Left colon (tissue), 2 donors: ENCODE measurements at regions not wholly inside any gene's neighbourhood (a gene's known extent, or its start where the extent isn't known, plus 50 kb on each side); places are given as distances from the start of the nearest gene placed in this dataset.
"Not testable (repeated sequence)": the region's sequence is repeated elsewhere in the genome, so short reads cannot be mapped to it uniquely, and the experiment has no call there.

Experiments
- ATAC-seq: fragments of 200-7000 bp; cut with Tn5 transposase; one replicate; pipeline ENCODE4 v1.9.1; 2020; ENCODE audit warnings: mild to moderate bottlenecking, moderate library complexity
- DNase-seq, 2 donors: peaks; one replicate each; pipeline ENCODE4 v3.0.0-alpha.2; 2020
- intact Hi-C, 2 donors: fragments of 100-400 bp; cut with DNase I in 1 of 2; cut with micrococcal nuclease in 1 of 2; formaldehyde crosslinking; loops; one replicate each; pipeline versions ENCODE4 v1.11.2 to v1.14.0; 2022; cut with DNase I, micrococcal nuclease
- donor health status: DM: no; HTN: no; CAD: no.
- donor health status: DM: yes; HTN: yes; CAD: no.

GRCh38 chr3:15940641-15941040 is 142.9 kb upstream of the ANKRD28 start:
- DNase-seq (no peak), ATAC-seq (no peak)
- intact Hi-C loops = no loop called here

- intact Hi-C loops, ATAC-seq, DNase-seq: not testable (repeated sequence)
Measured at GRCh38 chr3:15941457-15941856, 143.7 kb upstream of the ANKRD28 start.

GRCh38 chr3:15941958-15942357 is 144.2 kb upstream of the ANKRD28 start:
- ATAC-seq (no peak), DNase-seq (no peak)
- intact Hi-C loops = no loop called here

- intact Hi-C loops = no loop called here
- ATAC-seq (no peak), DNase-seq (no peak)
Measured at GRCh38 chr3:15942462-15942861, 144.7 kb upstream of the ANKRD28 start.

GRCh38 chr3:15942936-15943335 is 145.2 kb upstream of the ANKRD28 start:
- ATAC-seq = no peak
- DNase-seq = no peak
- intact Hi-C loops = no loop called here

- DNase-seq (no peak), ATAC-seq (no peak)
- intact Hi-C loops = no loop called here
Measured at GRCh38 chr3:15948388-15948787, 150.6 kb upstream of the ANKRD28 start.

GRCh38 chr3:15952543-15953175 is 154.9 kb upstream of the ANKRD28 start:
- DNase-seq = no peak
- intact Hi-C loops = no loop called here
- ATAC-seq = no peak

- ATAC-seq (no peak), DNase-seq (no peak)
- intact Hi-C loops = no loop called here
Measured at GRCh38 chr3:15953841-15954240, 156.1 kb upstream of the ANKRD28 start.

GRCh38 chr3:15955968-15956367 is 158.2 kb upstream of the ANKRD28 start:
- intact Hi-C loops = no loop called here
- ATAC-seq (no peak), DNase-seq (no peak)

GRCh38 chr3:15958692-15959433 is 161.1 kb upstream of the ANKRD28 start:
- intact Hi-C loops = no loop called here
- DNase-seq = no peak
- ATAC-seq = no peak

GRCh38 chr3:15959434-15959811 is 161.6 kb upstream of the ANKRD28 start:
- ATAC-seq (no peak), DNase-seq (no peak)
- intact Hi-C loops = no loop called here

GRCh38 chr3:15964605-15965442 is 167.0 kb upstream of the ANKRD28 start:
- DNase-seq (no peak), ATAC-seq (no peak)
- intact Hi-C loops = no loop called here

- no peak for ATAC-seq
- intact Hi-C loops = no loop called here
- no peak for DNase-seq
Measured at GRCh38 chr3:15967577-15967976, 169.8 kb upstream of the ANKRD28 start.

- intact Hi-C loops = no loop called here
- no peak for ATAC-seq
- no peak for DNase-seq
Measured at GRCh38 chr3:15969874-15970640, 172.3 kb upstream of the ANKRD28 start.

- ATAC-seq (no peak), DNase-seq (no peak)
- intact Hi-C loops = no loop called here
Measured at GRCh38 chr3:15973414-15973813, 175.6 kb upstream of the ANKRD28 start.

- no peak for ATAC-seq
- intact Hi-C loops = no loop called here
Measured at GRCh38 chr3:15973940-15974339, 176.2 kb upstream of the ANKRD28 start.

GRCh38 chr3:15974647-15975046 is 176.9 kb upstream of the ANKRD28 start:
- intact Hi-C loops = no loop called here
- DNase-seq = no peak
- ATAC-seq = no peak

More at GRCh38 chr3:15973940-15974339, 176.2 kb upstream of the ANKRD28 start:
- DNase-seq = no peak

GRCh38 chr3:15976524-15976923 is 178.7 kb upstream of the ANKRD28 start:
- DNase-seq (no peak), ATAC-seq (no peak)
- intact Hi-C loops = no loop called here

GRCh38 chr3:15977090-15977489 is 179.3 kb upstream of the ANKRD28 start:
- intact Hi-C loops = no loop called here
- no peak for ATAC-seq
- DNase-seq = no peak
